Endothelial cell of umbilical vein (primary cell): ENCODE measurements at regions not wholly inside any gene's neighbourhood (a gene's known extent, or its start where the extent isn't known, plus 50 kb on each side); places are given as distances from the start of the nearest gene placed in this dataset.

Source experiments
- BruUV-seq: library from RNA; stranded (reverse); fragments of 400-500 nt; replicated peaks from 2 replicates; lab custom pipeline; 2021; lab: Mats Ljungman, UMichigan
- CTCF ChIA-PET: fragments of 300-600, 350-600 bp; sonication (Branson Sonifier 250); formaldehyde crosslinking; loops from one replicate; lab custom pipeline; 2021; ENCODE audit warnings: antibody characterized with exemption, inconsistent platforms; lab: Charles Lee
- POLR2A ChIA-PET: fragments of 300-600, 350-600 bp; sonication (Branson Sonifier 250); formaldehyde crosslinking; loops from one replicate; lab custom pipeline; 2021; ENCODE audit warnings: antibody characterized with exemption, inconsistent platforms; lab: Charles Lee
- DNase-seq: peaks from one replicate; pipeline ENCODE4 v3.0.0-alpha.2; 2011; ENCODE audit warnings: low read depth, low spot score
- FAIRE-seq: peaks from 2 replicates; lab custom pipeline; 2011; peaks lifted over from hg19 to GRCh38; lab: Jason Lieb, UNC
- H2AFZ ChIP-seq: 2 replicates; pipeline ENCODE4 v1.6.0; 2012; ENCODE audit warnings: low read depth, low read length, control low read depth, inconsistent platforms
- H3K27ac ChIP-seq: 2 replicates; pipeline ENCODE4 v1.5.1; 2011; ENCODE audit warnings: low read depth, mild to moderate bottlenecking, control low read depth, low read length, moderate library complexity; ENCODE audit not compliant: insufficient read depth
- H3K27me3 ChIP-seq, 2 experiments: 2 replicates each; pipeline versions ENCODE4 v1.6.0 to v1.6.1; 2011; ENCODE audit warnings: low read length in 2 of 2, mixed read lengths in 1 of 2; ENCODE audit not compliant: control insufficient read depth in 2 of 2, insufficient read depth in 2 of 2
- H3K36me3 ChIP-seq, 2 experiments: 2 replicates in 1 of 2; 3 replicates in 1 of 2; pipeline ENCODE4 v1.5.1; 2011; ENCODE audit warnings: low read length in 2 of 2, mild to moderate bottlenecking in 1 of 2, moderate library complexity in 1 of 2; ENCODE audit not compliant: control insufficient read depth in 2 of 2, insufficient read depth in 2 of 2; ENCODE audit errors: extremely low read depth in 1 of 2
- H3K4me1 ChIP-seq: 3 replicates; pipeline ENCODE4 v1.5.1; 2011; ENCODE audit warnings: mild to moderate bottlenecking, low read length; ENCODE audit not compliant: control insufficient read depth, insufficient read depth; ENCODE audit errors: extremely low read depth
- H3K4me2 ChIP-seq: 2 replicates; pipeline ENCODE4 v1.6.1; 2011; ENCODE audit warnings: low read length, control low read depth, mixed read lengths; ENCODE audit not compliant: insufficient read depth
- H3K4me3 ChIP-seq, 3 experiments: fragments of 200-600 bp in 1 of 3; sonication (generic), shearing (Covaris generic) in 1 of 3; replicated peaks in 1 of 3; 2 replicates each; pipeline ENCODE4 v1.5.1; 2011 to 2016; ENCODE audit warnings: control low read depth in 3 of 3, low read length in 3 of 3, mild to moderate bottlenecking in 2 of 3, inconsistent platforms in 1 of 3, low read depth in 1 of 3, moderate library complexity in 1 of 3; ENCODE audit not compliant: insufficient read depth in 1 of 3
- H3K79me2 ChIP-seq: 2 replicates; pipeline ENCODE4 v1.6.0; 2012; ENCODE audit warnings: low read length, inconsistent platforms; ENCODE audit not compliant: control insufficient read depth, insufficient read depth
- H3K9ac ChIP-seq: replicated peaks from 2 replicates; pipeline ENCODE3; 2011; ENCODE audit warnings: low read length, control low read depth; ENCODE audit not compliant: insufficient read depth; ENCODE audit errors: extremely low read depth
- H3K9me1 ChIP-seq: replicated peaks from 3 replicates; pipeline ENCODE4 v1.6.0; 2011; ENCODE audit warnings: mild to moderate bottlenecking, low read length; ENCODE audit not compliant: control insufficient read depth, insufficient read depth; ENCODE audit errors: extremely low read depth
- H3K9me3 ChIP-seq: replicated peaks from 2 replicates; pipeline ENCODE4 v1.5.1; 2012; ENCODE audit warnings: low read length, inconsistent platforms; ENCODE audit not compliant: control insufficient read depth, insufficient read depth
- H4K20me1 ChIP-seq: replicated peaks from 2 replicates; pipeline ENCODE3; 2011; ENCODE audit warnings: mild to moderate bottlenecking, low read length; ENCODE audit not compliant: control insufficient read depth, insufficient read depth; ENCODE audit errors: extremely low read depth
- EZH2 ChIP-seq: IDR thresholded peaks from 2 replicates; pipeline ENCODE4 v1.6.1; 2012; ENCODE audit warnings: borderline replicate concordance, low read depth, mild to moderate bottlenecking, moderate library complexity, low read length, inconsistent platforms; ENCODE audit not compliant: severe bottlenecking
- FOS ChIP-seq: IDR thresholded peaks from 2 replicates; pipeline ENCODE4 v1.6.1; 2011; ENCODE audit warnings: mild to moderate bottlenecking, low read length, moderate library complexity, borderline replicate concordance; ENCODE audit not compliant: insufficient read depth
- GATA2 ChIP-seq: IDR thresholded peaks from 2 replicates; pipeline ENCODE4 v1.7.0; 2011; ENCODE audit warnings: low read depth, mild to moderate bottlenecking, moderate library complexity, mixed read lengths, low read length; ENCODE audit not compliant: insufficient read length, insufficient read depth
- JUN ChIP-seq: IDR thresholded peaks from 2 replicates; pipeline ENCODE4 v1.6.1; 2011; ENCODE audit warnings: borderline replicate concordance, low read depth; ENCODE audit not compliant: insufficient read length, insufficient read depth
- MYC ChIP-seq: IDR thresholded peaks from one replicate; pipeline ENCODE4 v1.6.1; 2011; ENCODE audit warnings: mild to moderate bottlenecking, low read depth, low read length
- POLR2A ChIP-seq: IDR thresholded peaks from 2 replicates; pipeline ENCODE4 v1.6.1; 2012; ENCODE audit warnings: low read depth, mild to moderate bottlenecking, control low read depth, low read length
- POLR2AphosphoS5 ChIP-seq: IDR thresholded peaks from 2 replicates; pipeline ENCODE4 v1.6.1; 2012; ENCODE audit warnings: low read depth, mild to moderate bottlenecking, control low read depth, low read length, moderate library complexity; ENCODE audit not compliant: insufficient read depth
- dilution Hi-C: fragments of 300-500 bp; cut with MboI; formaldehyde crosslinking; loops from one replicate; pipeline ENCODE4 v1.15.0; 2019; ENCODE audit warnings: low sequenced_read_pairs; ENCODE audit not compliant: extremely low pct_ligation_motif_present
- intact Hi-C: fragments of 100-400 bp; cut with micrococcal nuclease; formaldehyde crosslinking; loops from one replicate; pipeline ENCODE4 v1.10.0; 2022
- TF ChIP-seq, protein P1 (sequence below), 2 donors: IDR thresholded peaks; 1 replicate in 1 of 2; 2 replicates in 1 of 2; pipeline ENCODE4 v1.5.1; 2011; ENCODE audit warnings: low read length in 2 of 2, mild to moderate bottlenecking in 2 of 2, moderate library complexity in 2 of 2, control low read depth in 1 of 2, inconsistent platforms in 1 of 2, low read depth in 1 of 2; ENCODE audit not compliant: insufficient read depth in 1 of 2; ENCODE audit errors: extremely low read depth in 1 of 2
- TF ChIP-seq, protein P2 (sequence below): IDR thresholded peaks from 2 replicates; pipeline ENCODE4 v1.6.1; 2011; ENCODE audit not compliant: insufficient read depth, insufficient read length

DNA sequence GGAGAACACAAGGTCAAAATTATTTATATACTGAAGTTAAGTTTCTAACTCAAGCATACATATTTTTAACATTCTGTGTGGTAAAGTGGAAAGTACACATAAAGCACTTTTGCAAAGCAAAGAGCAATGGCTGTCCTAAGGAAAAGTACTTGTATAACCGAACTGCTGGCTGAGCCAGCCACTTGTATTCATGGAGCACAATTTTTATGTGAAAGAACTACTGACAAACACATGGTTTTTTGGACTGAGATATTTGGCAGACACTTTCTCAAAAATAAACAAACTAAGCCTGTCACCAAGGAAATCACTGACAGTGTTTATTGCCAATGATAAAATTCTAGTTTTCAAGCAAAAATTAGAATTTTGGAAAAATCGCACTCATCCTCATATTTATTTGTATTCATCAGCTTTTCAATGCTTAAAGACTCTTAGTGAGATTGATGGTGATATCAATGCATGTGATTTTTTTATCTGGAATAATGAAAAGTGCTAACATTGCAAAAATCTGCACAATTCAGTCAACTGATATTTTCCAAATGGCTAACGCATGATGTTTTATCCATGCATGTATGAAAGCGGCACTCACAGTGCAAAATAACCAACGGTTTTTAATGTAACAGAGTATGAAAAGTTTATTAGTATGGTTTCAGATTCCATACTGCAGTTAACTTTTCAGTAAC, 125.3 kb downstream of the IPO8 start:
- H3K9me3 ChIP-seq, result no peaks in the 10 kb centered on the region
- intact Hi-C loops (no loop called here), dilution Hi-C loops (no loop called here)
- TF ChIP-seq FOS (no peak), EZH2 (no peak), JUN (no peak), GATA2 (no peak), MYC (no peak), POLR2A (no peak), POLR2AphosphoS5 (no peak)
- TF ChIP-seq, protein P1, sequence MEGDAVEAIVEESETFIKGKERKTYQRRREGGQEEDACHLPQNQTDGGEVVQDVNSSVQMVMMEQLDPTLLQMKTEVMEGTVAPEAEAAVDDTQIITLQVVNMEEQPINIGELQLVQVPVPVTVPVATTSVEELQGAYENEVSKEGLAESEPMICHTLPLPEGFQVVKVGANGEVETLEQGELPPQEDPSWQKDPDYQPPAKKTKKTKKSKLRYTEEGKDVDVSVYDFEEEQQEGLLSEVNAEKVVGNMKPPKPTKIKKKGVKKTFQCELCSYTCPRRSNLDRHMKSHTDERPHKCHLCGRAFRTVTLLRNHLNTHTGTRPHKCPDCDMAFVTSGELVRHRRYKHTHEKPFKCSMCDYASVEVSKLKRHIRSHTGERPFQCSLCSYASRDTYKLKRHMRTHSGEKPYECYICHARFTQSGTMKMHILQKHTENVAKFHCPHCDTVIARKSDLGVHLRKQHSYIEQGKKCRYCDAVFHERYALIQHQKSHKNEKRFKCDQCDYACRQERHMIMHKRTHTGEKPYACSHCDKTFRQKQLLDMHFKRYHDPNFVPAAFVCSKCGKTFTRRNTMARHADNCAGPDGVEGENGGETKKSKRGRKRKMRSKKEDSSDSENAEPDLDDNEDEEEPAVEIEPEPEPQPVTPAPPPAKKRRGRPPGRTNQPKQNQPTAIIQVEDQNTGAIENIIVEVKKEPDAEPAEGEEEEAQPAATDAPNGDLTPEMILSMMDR (IDR thresholded peaks at IDR 0.05; ENCODE audit: extremely low read depth in 1 of 2, insufficient read depth in 1 of 2, low read depth in 1 of 2, low read length in 2 of 2), result no peak
- TF ChIP-seq, protein P2, sequence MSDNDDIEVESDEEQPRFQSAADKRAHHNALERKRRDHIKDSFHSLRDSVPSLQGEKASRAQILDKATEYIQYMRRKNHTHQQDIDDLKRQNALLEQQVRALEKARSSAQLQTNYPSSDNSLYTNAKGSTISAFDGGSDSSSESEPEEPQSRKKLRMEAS, result no peak
- H3K9ac ChIP-seq, result no peak overlapping the region
- H4K20me1 ChIP-seq, result no peaks in the 10 kb centered on the region
- no peak overlapping the region for H3K27ac ChIP-seq
- no peaks in the 10 kb centered on the region for H3K4me1 ChIP-seq
- H2AFZ ChIP-seq, result no peak overlapping the region
- H3K4me2 ChIP-seq, result no peak overlapping the region
- ChIA-PET POLR2A (no interaction called here), CTCF (no interaction called here)
- H3K9me1 ChIP-seq, result no peaks in the 10 kb centered on the region
- no peaks in the 10 kb centered on the region for H3K27me3 ChIP-seq
- no TSS peak for BruUV-seq
- no peak for FAIRE-seq
- H3K79me2 ChIP-seq, result no peaks in the 10 kb centered on the region
- DNase-seq, result no peak
- H3K36me3 ChIP-seq, result no peaks in the 10 kb centered on the region
- no peak overlapping the region for H3K4me3 ChIP-seq
